Activated CD8-positive, alpha-beta memory T cell treated with anti-CD3 and anti-CD28 coated beads for 1 hour (primary cell): ENCODE measurements at regions not wholly inside any gene's neighbourhood (a gene's known extent, or its start where the extent isn't known, plus 50 kb on each side); places are given as distances from the start of the nearest gene placed in this dataset.
"Not testable (repeated sequence)": the region's sequence is repeated elsewhere in the genome, so short reads cannot be mapped to it uniquely, and the experiment has no call there.

Experiments used
- DNase-seq, 2 donors: peaks; one replicate each; pipeline ENCODE4 v3.0.0-alpha.2; 2020; ENCODE audit warnings: low read depth in 1 of 2; ENCODE audit errors: extremely low read depth in 1 of 2

GRCh38 chr16:66121466-66121865 lies 245.0 kb upstream of the CDH5 start:
- DNase-seq = no peak

GRCh38 chr16:66120656-66121055 lies 245.8 kb upstream of the CDH5 start:
- no peak for DNase-seq

- DNase-seq = no peak
Observed at GRCh38 chr16:66116163-66117002, 250.1 kb upstream of the CDH5 start.

- no peak for DNase-seq
Observed at GRCh38 chr16:66115373-66115772, 251.1 kb upstream of the CDH5 start.

GRCh38 chr16:66113223-66113622 lies 253.3 kb upstream of the CDH5 start:
- DNase-seq = no peak

- no peak for DNase-seq
Observed at GRCh38 chr16:66109677-66110076, 256.8 kb upstream of the CDH5 start.

- DNase-seq = no peak
Observed at GRCh38 chr16:66107661-66108060, 258.8 kb upstream of the CDH5 start.

GRCh38 chr16:66103211-66103610 lies 263.3 kb upstream of the CDH5 start:
- no peak for DNase-seq

GRCh38 chr16:66099306-66099705 lies 267.2 kb upstream of the CDH5 start:
- no peak for DNase-seq

GRCh38 chr16:66097751-66098150 lies 268.7 kb upstream of the CDH5 start:
- no peak for DNase-seq

- no peak for DNase-seq
Observed at GRCh38 chr16:66095676-66096075, 270.8 kb upstream of the CDH5 start.

GRCh38 chr16:66093191-66093590 lies 273.3 kb upstream of the CDH5 start:
- no peak for DNase-seq

- no peak for DNase-seq
Observed at GRCh38 chr16:66091471-66091891, 275.0 kb upstream of the CDH5 start.

- no peak for DNase-seq
Observed at GRCh38 chr16:66088681-66089080, 277.8 kb upstream of the CDH5 start.

GRCh38 chr16:66087308-66087707 lies 279.2 kb upstream of the CDH5 start:
- no peak for DNase-seq

GRCh38 chr16:66085651-66086050 lies 280.8 kb upstream of the CDH5 start:
- no peak for DNase-seq

GRCh38 chr16:66084731-66085130 lies 281.8 kb upstream of the CDH5 start:
- not testable (repeated sequence) for DNase-seq

- no peak for DNase-seq
Observed at GRCh38 chr16:66084306-66084705, 282.2 kb upstream of the CDH5 start.

- DNase-seq = no peak
Observed at GRCh38 chr16:66083171-66083570, 283.3 kb upstream of the CDH5 start.

GRCh38 chr16:66082424-66082823 lies 284.1 kb upstream of the CDH5 start:
- DNase-seq = no peak

GRCh38 chr16:66081775-66082366 lies 284.6 kb upstream of the CDH5 start:
- DNase-seq = no peak

GRCh38 chr16:66079671-66080334 lies 286.7 kb upstream of the CDH5 start:
- no peak for DNase-seq
